GM21367 (cell line): ENCODE measurements at regions not wholly inside any gene's neighbourhood (a gene's known extent, or its start where the extent isn't known, plus 50 kb on each side); places are given as distances from the start of the nearest gene placed in this dataset.
"Not testable (repeated sequence)": the region's sequence is repeated elsewhere in the genome, so short reads cannot be mapped to it uniquely, and the experiment has no call there.

Source experiments
- ATAC-seq: cut with Tn5 transposase; IDR thresholded peaks from one replicate; pipeline ENCODE4 v1.9.1; 2021; ENCODE audit not compliant: unreplicated experiment

DNA sequence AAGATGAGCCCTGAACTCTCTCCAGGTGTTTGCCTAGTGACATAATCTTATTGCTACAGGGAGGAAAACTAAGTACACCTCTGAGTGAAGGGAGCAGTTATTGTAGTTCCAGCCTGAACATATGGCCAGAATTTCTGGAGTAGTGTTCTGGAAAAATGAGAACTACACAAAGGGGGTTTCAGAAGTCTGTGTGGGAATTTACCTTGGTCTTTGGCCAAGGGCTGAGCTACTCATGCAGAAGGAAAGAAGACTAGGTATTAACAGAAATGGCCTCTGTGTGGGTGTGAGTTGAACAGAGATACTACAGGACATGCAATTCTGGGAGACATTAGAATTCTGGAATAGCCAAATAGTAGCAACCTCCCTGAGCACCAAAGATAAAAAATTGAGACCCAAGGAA lies 1009.7 kb upstream of the GJE1 start:
- ATAC-seq: no peak

- no peak for ATAC-seq
Measured at GRCh38 chr6:141118991-141119390, 1013.7 kb upstream of the GJE1 start.

GRCh38 chr6:141117874-141118273 lies 1014.9 kb upstream of the GJE1 start:
- no peak for ATAC-seq

GRCh38 chr6:141110481-141110880 lies 1022.2 kb upstream of the GJE1 start:
- ATAC-seq: no peak

DNA sequence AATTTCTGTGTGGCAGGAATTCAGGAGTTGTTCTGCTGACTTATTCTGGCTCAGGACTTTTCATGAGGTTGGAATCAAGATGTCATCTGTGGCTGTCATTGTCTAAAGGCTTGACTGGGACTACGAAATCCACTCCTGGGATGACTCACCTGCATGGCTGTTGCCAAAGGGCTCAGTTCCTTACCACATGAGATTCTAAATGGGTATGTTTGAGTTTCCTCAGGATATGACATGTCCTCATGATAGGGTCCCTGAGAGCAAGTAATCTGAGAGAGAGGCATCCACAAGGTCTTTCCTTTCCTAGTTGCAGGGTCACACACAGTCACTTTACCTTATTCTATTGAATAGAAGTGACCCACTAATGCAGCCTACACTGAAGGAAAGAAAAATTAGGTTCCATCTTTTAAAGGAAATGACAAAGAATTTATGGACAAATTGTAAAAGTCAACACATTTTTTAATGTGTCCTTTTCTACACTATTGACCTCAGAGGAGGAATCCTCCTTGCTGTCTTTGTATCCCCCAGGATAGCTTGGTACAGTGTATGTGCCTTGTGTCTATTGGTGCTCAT lies 1025.0 kb upstream of the GJE1 start:
- no peak for ATAC-seq

DNA sequence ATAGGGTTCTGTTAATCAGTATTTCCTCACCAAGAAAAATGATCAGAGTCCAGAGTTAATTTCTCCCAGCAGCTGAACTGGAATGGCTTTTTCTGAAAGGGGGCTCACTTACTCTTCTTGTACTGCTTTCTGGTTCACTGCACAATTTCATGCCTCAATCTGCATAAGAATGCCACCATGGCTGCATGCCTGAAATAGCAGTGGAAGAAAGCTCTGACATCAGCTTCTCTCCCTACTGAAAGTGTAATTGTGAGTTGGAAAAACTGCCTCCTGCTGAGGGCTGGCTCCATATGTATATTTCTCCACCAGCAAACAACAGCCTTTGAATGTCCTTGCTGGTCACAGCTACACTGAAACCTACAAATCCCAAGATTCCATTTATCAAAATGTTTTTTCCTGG lies 1027.2 kb upstream of the GJE1 start:
- no peak for ATAC-seq

DNA sequence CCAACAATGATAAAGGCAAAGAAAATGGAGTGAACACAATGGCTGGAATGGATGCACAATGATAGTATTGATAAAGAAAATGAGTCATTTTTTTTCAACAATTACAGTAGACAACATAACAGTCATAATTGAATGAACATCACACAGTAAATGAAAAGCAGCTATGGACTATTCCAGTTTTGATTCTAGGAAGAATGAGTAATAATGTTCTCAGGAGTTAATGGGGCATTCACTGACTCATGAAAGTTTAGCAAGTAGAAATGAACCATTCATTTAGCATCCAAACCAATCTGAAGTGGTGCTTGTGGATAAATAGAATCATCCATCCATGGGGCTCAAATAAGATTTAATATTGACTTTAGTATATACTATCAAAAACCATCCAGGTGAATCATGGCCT lies 1029.5 kb upstream of the GJE1 start:
- ATAC-seq: no peak

DNA sequence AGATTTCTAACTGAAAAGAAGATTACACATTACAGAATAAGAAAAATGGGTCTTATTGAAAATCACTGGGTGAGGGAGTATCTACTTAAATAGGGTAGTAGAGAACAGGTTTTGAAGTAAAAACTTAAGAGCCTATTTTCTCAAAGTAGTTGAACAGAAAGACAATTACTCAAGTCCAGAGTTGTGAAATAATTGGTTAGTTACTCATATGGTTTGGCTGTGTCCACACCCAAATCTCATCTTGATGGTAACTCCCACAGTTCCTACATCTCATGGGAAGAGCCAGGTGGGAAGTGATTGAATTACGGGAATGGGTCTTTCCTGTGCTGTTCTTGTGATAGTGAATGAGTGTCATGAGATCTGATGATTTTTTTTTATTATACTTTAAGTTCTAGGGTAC lies 1035.3 kb upstream of the GJE1 start:
- ATAC-seq: no peak

DNA sequence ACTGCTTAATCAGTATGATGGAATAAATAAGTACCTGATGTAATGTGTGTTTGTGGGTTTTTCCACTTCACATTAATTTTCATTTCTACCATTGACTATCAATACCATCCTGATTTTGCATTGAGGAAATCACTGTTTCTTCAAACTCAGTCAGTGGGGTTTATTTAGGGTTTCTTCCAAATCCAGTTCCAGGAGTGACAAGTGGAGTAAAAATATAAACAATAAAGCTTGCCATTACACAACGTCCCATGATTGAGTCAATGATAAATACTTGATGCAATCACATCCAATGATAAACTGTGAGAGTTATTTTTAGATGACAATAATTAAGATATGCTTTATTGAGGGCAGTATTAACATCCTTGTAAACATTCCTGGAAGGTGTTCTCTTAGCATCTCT lies 1037.4 kb upstream of the GJE1 start:
- no peak for ATAC-seq

DNA sequence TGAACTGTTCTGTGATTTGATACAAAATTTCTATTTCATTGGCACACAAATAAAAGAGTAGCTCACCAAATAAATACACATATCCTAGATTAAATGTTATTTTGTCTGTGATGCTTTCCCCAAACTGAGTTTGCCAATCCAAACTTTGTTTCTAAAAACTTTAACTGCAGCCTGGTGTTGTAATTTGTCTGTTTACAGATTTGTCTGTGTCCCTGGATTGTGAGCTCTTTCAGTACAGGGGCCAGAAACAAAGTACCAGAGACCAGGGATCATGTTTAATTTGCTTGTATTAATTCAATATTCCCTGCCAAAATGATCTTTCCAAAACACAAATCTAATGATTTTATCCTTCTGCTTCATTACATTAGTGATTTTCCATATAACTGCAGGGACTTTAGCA lies 1044.6 kb upstream of the GJE1 start:
- ATAC-seq: no peak

GRCh38 chr6:141077355-141078333 lies 1055.1 kb upstream of the GJE1 start:
- peak; percentile 93 for ATAC-seq

- ATAC-seq: no peak
Measured at GRCh38 chr6:141057761-141058160, 1075.0 kb upstream of the GJE1 start.

DNA sequence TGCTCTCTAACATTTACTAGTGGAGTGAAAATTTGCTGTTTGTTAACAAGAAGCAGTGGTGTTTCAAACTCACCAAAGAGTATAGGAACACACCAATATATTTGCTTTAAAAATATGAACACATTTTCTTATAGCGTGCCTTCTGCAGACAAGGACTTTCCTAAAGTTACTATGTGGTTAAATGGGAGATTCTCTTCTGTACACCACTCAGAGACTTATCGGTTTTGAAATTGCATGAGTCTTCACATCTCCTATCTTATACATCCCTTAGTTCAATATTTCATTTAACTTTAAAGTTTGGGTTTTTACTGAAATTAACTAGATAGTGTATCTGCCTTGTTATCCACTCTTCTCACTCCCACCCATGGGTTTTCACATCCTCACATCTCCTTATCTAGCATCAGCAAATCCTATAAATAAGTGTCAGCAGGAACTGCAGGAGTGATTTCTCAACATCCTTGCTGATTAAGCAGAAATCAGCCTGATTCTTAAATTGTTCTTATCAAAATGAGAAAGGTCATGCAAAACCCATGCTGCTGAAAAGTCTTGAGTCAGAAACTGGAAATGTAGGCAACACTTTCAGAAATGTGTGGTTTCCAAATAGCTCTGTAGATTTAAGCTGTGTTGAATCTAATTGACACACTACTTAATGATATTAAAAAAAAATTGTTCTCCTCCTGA lies 1075.6 kb upstream of the GJE1 start:
- ATAC-seq: no peak

GRCh38 chr6:141050471-141050870 lies 1082.3 kb upstream of the GJE1 start:
- ATAC-seq: no peak

DNA sequence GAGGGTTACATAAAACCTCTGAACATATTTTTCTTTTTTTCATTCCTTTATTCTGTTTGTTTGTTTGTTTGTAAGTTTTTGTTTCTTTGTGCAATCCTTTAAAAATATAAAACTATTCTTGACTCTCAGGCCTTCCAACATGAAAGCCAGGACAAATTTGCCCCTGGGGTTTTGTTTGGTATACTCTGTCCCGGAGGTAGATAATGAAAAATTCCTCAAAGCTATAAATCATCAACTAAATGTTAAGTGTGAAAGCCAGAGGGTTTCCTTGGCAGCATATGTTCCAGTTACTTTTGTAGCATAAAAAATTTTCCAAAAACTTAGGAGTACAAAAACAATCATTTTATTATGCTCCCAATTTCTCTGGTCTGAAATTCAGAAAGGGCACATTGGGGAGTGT lies 1084.3 kb upstream of the GJE1 start:
- ATAC-seq: no peak

DNA sequence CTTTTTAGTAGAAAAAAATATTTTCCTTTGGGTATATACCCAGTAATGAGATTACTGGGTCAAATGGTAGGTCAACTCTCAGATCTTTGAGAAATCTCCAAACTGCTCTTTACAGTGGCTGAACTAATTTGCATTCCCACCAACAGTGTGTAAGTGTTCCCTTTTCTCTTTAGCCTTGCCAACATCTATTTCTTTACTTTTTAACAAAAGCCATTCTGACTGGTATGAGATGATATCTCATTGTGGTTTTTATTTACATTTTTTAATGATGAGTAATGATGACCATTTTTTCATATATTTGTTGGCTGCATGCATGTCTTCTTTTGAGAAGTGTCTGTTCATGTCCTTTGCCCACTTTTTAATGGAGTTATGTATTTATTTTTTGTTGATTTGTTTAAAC lies 1086.2 kb upstream of the GJE1 start:
- ATAC-seq: not testable (repeated sequence)

- no peak for ATAC-seq
Measured at GRCh38 chr6:141041596-141042087, 1091.1 kb upstream of the GJE1 start.

DNA sequence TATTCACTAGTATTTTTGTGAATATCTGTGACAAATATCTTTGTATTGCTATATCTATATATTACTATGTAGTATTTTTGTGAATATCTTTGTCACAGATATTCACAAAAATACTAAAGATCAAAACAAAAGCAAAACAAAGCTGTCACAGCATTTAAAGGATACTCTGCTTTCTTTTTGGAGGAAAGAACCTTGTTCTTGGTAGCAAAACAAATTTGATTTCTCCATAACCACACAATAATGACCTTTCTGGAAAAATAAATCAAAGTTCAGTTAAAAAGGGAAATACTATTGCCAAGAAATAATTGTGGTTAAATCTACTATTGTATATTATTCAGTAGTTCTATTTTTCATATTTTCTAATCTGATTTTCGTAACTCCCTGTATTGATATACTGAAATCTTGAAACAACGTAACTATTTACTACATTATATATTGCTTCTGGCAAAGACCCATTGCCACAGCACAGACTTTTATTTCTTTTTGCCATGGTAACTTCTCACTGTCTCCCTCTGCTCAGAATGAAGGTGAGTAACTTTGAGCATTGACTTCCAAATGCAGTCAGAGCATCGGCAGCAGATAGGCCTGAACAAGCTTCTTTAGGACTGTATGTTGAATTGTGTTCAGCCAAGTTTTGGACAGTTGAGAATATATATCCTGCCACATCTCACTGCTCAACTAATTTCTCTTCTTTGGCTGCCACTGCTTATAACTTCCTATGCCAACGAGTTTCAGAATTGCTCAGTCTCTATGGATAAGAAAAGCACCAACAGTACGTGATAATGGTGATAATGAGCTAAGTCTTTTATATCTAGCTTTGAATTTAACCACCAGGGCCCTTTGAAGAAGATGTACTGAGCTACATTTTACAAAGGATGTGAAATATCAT lies 1097.2 kb upstream of the GJE1 start:
- ATAC-seq: no peak

GRCh38 chr6:141033101-141033500 lies 1099.6 kb upstream of the GJE1 start:
- no peak for ATAC-seq

DNA sequence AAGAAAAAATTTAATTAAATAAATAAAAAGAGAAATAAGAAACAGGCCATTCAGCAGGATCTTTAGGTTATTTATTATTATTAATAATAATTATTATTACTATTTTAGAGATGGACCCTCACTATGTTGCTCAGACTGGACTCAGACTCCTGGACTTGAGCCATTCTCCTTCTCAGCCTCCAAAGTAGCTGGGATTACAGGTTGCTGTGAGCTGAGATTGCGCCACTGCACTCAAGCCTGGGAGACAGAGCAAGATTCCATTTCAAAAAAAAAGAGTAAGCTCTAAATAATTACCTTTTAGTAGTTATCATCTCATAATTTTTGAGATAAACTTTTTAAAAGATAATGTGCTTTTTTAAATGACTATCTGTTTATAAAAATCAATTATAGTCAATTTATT lies 1102.8 kb upstream of the GJE1 start:
- ATAC-seq: no peak

DNA sequence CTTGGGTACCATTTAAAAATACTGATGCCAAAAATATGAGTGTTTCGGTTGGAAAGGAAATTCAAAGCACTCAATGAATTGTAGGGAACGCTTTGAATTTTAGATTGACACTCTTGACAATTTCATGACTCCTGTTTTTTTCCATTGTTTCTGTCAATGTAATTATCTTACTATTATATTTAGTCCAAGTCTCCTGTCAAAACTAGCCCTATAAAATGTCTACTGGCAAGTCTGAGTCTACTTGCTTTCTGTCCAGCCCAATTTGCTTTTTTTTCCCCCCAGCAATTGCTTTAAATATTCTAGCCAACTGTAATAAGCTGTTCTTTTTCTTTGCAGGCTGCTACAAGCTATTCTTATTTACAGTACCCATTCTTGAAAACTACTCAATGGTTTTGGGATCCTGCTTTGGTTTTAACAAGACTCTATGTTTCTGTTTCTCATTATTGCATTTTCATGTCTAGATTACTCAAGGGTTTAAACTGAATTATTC lies 1103.9 kb upstream of the GJE1 start:
- ATAC-seq: no peak
